ENCODE measurements at regions not wholly inside any gene's neighbourhood (a gene's known extent, or its start where the extent isn't known, plus 50 kb on each side); places are given as distances from the start of the nearest gene placed in this dataset.

GRCh38 chr11:82191695-82192094 lies 542.0 kb downstream of the FAM181B start:
- TF ChIP-seq CTCF (IDR thresholded peaks at IDR 0.05) (no peak), POLR2A (IDR thresholded peaks at IDR 0.05) (no peak)

Data from Peyer's patch (tissue), 4 donors.